NCI-H526 treated with DMSO at 0.1 percent for 48 hours (cell line): ENCODE measurements at regions not wholly inside any gene's neighbourhood (a gene's known extent, or its start where the extent isn't known, plus 50 kb on each side); places are given as distances from the start of the nearest gene placed in this dataset.
"Not testable (repeated sequence)": the region's sequence is repeated elsewhere in the genome, so short reads cannot be mapped to it uniquely, and the experiment has no call there.

Experiments used
- DNase-seq: peaks from one replicate; lab custom pipeline; 2025; lab: John Stamatoyannopoulos, UW

GRCh38 chr6:14217728-14218518 lies 100.4 kb downstream of the CD83 start:
- no peak for DNase-seq

- no peak for DNase-seq
These were observed 100.9 kb downstream of the CD83 start for GRCh38 chr6:14218519-14218800.

- no peak for DNase-seq
These were observed 104.2 kb downstream of the CD83 start for GRCh38 chr6:14221564-14222279.

GRCh38 chr6:14222956-14223355 lies 105.4 kb downstream of the CD83 start:
- no peak for DNase-seq

- no peak for DNase-seq
These were observed 107.0 kb downstream of the CD83 start for GRCh38 chr6:14224359-14225103.

GRCh38 chr6:14226051-14226660 lies 108.6 kb downstream of the CD83 start:
- no peak for DNase-seq

- DNase-seq, result no peak
These were observed 111.0 kb downstream of the CD83 start for GRCh38 chr6:14228571-14228970.

- DNase-seq, result no peak
These were observed 113.5 kb downstream of the CD83 start for GRCh38 chr6:14231071-14231483.

- no peak for DNase-seq
These were observed 114.1 kb downstream of the CD83 start for GRCh38 chr6:14231501-14232280.

GRCh38 chr6:14232889-14233288 lies 115.3 kb downstream of the CD83 start:
- no peak for DNase-seq

- no peak for DNase-seq
These were observed 118.2 kb downstream of the CD83 start for GRCh38 chr6:14235653-14236356.

- no peak for DNase-seq
These were observed 121.5 kb downstream of the CD83 start for GRCh38 chr6:14239097-14239496.

GRCh38 chr6:14240411-14241166 lies 123.0 kb downstream of the CD83 start:
- no peak for DNase-seq

- no peak for DNase-seq
These were observed 123.9 kb downstream of the CD83 start for GRCh38 chr6:14241255-14242070.

GRCh38 chr6:14242912-14243311 lies 125.3 kb downstream of the CD83 start:
- DNase-seq, result not testable (repeated sequence)

- DNase-seq, result no peak
These were observed 126.0 kb downstream of the CD83 start for GRCh38 chr6:14243597-14243996.

- DNase-seq, result no peak
These were observed 129.3 kb downstream of the CD83 start for GRCh38 chr6:14246876-14247275.

- DNase-seq, result no peak
These were observed 133.0 kb downstream of the CD83 start for GRCh38 chr6:14250573-14250972.

- DNase-seq, result no peak
These were observed 134.8 kb downstream of the CD83 start for GRCh38 chr6:14252271-14252850.
